ENCODE measurements at regions not wholly inside any gene's neighbourhood (a gene's known extent, or its start where the extent isn't known, plus 50 kb on each side); places are given as distances from the start of the nearest gene placed in this dataset.

GRCh38 chr1:199937661-199938060, 89.8 kb upstream of the NR5A2 start:
- TF ChIP-seq CTCF (IDR thresholded peaks at IDR 0.05; ENCODE audit: borderline replicate concordance, extremely low read depth, low read length, poor library complexity, severe bottlenecking) (no peak), EZH2 (IDR thresholded peaks at IDR 0.05; ENCODE audit: borderline replicate concordance, low read depth, low read length, severe bottlenecking) (no peak)

Measured in DND-41 (cell line).